ENCODE measurements at regions not wholly inside any gene's neighbourhood (a gene's known extent, or its start where the extent isn't known, plus 50 kb on each side); places are given as distances from the start of the nearest gene placed in this dataset.

DNA sequence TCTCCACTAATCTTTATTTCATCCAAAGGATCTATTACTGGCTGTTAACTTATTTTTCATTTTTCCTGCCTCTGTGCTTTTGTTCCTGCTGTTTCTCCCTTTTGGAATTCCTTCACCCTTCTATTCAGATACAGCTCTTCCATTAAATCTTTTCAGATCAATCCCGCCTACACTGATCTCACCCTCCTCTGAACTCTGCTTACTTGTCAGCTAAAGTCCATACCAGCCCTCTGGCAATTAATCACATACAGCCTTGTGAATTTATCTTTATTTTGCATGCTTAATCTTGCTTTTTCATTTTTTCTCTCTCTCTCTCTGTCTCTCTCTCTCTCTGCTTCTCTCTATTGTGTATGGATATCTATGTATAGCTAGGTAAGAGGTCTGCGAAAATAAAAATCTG, 100.8 kb upstream of the UMPS start:
- TF ChIP-seq CTCF (IDR thresholded peaks at IDR 0.05; ENCODE audit: extremely low read depth in 1 of 2, insufficient read depth in 1 of 2, low read depth in 1 of 2, low read length in 2 of 2) (no peak), JUN (IDR thresholded peaks at IDR 0.05; ENCODE audit: borderline replicate concordance, insufficient read depth, insufficient read length, low read depth) (no peak), POLR2A (IDR thresholded peaks at IDR 0.05; ENCODE audit: low read depth, low read length) (no peak), EZH2 (IDR thresholded peaks at IDR 0.05; ENCODE audit: borderline replicate concordance, low read depth, low read length, severe bottlenecking) (no peak), MYC (IDR thresholded peaks at IDR 0.05; ENCODE audit: low read depth, low read length) (no peak), POLR2AphosphoS5 (IDR thresholded peaks at IDR 0.05; ENCODE audit: insufficient read depth, low read depth, low read length) (no peak), GATA2 (IDR thresholded peaks at IDR 0.05; ENCODE audit: insufficient read depth, insufficient read length, low read depth, low read length) (no peak), FOS (IDR thresholded peaks at IDR 0.05; ENCODE audit: borderline replicate concordance, insufficient read depth, low read length) (no peak)
- TF ChIP-seq, protein P1, sequence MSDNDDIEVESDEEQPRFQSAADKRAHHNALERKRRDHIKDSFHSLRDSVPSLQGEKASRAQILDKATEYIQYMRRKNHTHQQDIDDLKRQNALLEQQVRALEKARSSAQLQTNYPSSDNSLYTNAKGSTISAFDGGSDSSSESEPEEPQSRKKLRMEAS (IDR thresholded peaks at IDR 0.05; ENCODE audit: insufficient read depth, insufficient read length), result no peak
